ENCODE measurements at regions not wholly inside any gene's neighbourhood (a gene's known extent, or its start where the extent isn't known, plus 50 kb on each side); places are given as distances from the start of the nearest gene placed in this dataset.

DNA sequence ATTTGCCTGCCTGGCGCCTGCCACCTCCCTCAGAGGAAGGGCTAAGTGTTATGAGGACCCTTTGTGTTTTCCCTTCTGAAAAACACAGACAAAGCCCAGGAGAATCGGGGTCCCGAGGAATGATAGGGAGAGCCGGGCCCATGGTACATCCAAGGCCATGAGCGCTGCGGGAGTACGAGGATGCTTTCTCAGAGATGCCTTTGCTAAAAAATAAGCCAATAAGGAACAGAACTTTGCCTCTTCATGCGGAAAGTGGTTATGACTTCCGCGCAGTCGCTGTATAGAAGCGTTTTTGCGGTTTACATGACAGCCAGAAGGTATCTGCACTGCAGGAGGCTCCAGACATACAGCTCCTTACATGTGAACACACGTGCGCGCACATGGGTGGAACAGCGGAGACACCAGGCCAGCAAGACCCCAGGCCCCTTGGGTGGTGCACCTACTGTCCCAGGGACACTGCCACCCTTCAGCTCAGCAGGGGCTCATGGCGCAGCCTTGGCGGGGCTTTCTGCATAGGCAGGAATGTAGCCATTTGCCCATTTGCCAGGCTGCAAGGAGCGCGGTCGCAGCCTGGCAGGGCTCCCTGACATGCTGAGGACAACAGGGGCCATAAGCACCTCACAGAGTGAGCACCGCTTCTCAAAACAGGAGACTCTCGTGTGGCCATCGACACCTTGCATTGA lies 252.4 kb upstream of the SALL3 start:
- no peak for DNase-seq (ENCODE audit: low read depth)
- no peak for TF ChIP-seq CTCF (IDR thresholded peaks at IDR 0.05; ENCODE audit: insufficient read depth, low read length)
- no peak overlapping the region for H3K4me3 ChIP-seq (ENCODE audit: low read depth, low read length)

- TF ChIP-seq CTCF (IDR thresholded peaks at IDR 0.05; ENCODE audit: insufficient read depth, low read length), result no peak
- no peak for DNase-seq (ENCODE audit: low read depth)
- no peak overlapping the region for H3K4me3 ChIP-seq (ENCODE audit: low read depth, low read length)
These were observed 251.5 kb upstream of the SALL3 start for GRCh38 chr18:78727877-78728783.

DNA sequence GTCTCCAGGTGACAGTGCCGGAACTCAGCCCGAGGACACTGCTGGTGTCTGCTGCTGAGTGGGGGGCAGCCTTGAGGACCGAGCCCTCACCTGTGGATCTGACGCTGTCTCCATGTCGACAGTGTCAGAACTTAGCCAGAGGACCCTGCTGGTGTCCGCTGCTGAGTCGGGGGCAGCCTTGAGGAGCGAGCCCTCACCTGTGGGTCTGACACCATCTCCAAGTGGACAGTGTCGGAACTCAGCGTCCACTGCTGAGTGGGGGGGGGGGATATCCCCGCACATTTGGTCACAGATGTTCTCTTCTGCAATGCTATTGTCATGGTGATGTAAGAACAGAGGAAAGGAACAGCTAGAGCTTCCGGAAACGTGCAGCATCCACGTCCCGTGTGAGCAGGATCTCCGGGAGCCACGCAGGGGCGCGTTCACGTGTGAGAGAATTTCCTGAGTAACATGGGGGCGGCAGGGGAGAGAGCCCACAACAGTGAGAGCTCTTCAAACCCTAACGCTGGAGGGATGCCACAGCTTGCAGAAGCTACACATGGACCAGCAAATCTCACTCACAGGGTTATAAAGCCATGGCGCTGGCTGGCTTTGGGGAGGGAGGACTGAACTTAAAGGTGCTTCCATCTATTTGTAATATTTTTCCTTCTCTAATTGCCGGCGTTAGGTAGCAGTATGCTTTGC lies 250.7 kb upstream of the SALL3 start:
- DNase-seq (ENCODE audit: low read depth), result no peak
- H3K4me3 ChIP-seq (ENCODE audit: low read depth, low read length), result no peak overlapping the region
- TF ChIP-seq CTCF (IDR thresholded peaks at IDR 0.05; ENCODE audit: insufficient read depth, low read length), result no peak

DNA sequence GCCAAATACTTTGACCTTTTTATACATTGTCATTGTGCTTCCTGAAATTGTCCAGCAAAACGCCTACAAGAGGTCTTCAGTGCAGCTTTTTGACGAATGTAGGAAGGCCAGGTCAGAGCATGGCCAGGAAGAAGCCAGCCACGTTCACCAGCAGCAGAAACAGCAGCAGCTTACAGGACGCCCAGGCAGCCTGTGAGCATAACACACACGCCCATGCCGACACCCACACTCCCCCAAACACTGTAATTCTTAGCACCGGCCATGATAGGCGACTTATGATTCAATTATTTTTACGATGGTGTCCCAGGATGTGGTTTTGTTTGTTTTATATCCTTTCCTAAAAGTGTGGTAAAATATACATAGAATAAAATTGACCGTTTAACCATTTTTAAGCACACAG lies 249.1 kb upstream of the SALL3 start:
- H3K4me3 ChIP-seq (ENCODE audit: low read depth, low read length), result no peak overlapping the region
- DNase-seq (ENCODE audit: low read depth), result no peak
- no peak for TF ChIP-seq CTCF (IDR thresholded peaks at IDR 0.05; ENCODE audit: insufficient read depth, low read length)

GRCh38 chr18:78731016-78731397 lies 248.6 kb upstream of the SALL3 start:
- no peak for TF ChIP-seq CTCF (IDR thresholded peaks at IDR 0.05; ENCODE audit: insufficient read depth, low read length)
- no peak overlapping the region for H3K4me3 ChIP-seq (ENCODE audit: low read depth, low read length)
- DNase-seq (ENCODE audit: low read depth), result no peak

DNA sequence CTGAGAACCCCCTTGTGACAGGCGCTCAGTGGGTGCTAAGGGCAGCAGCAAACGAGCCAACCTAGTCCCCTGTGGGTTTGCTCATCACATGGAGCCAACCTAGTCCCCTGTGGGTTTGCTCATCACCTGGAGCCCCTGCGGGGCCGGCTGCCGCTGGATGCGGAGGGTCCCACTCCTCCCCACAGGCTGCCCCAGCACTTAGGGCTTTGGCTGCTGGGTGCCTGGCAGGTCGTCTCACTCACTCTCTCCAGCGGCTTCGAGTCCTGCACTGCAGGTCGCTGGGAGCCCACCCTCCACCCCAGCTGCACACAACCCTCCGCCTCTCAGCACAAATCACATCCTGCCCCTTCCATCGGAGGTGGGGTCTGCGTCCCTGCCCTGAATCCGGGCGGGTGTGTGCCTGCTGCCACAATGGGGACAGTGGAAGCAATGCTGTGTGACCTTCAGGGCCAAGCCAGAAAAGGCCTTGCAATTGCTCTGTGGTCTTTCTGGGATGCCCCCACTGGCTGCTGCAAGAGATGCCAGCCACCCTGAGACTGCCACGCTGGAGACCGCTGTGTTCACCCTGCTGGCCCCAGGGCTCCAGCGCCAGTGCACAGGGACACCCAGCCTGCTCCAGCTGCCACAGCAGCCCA lies 248.1 kb upstream of the SALL3 start:
- DNase-seq (ENCODE audit: low read depth), result no peak
- no peak for TF ChIP-seq CTCF (IDR thresholded peaks at IDR 0.05; ENCODE audit: insufficient read depth, low read length)
- H3K4me3 ChIP-seq (ENCODE audit: low read depth, low read length), result no peak overlapping the region

All from fibroblast of the aortic adventitia (primary cell).